AG09309 (cell line): ENCODE measurements at regions not wholly inside any gene's neighbourhood (a gene's known extent, or its start where the extent isn't known, plus 50 kb on each side); places are given as distances from the start of the nearest gene placed in this dataset.

Experiments used
- DNase-seq: peaks from one replicate; pipeline ENCODE4 v3.0.0-alpha.2; 2010; ENCODE audit warnings: low read depth
- H3K4me3 ChIP-seq: 2 replicates; pipeline ENCODE4 v1.5.1; 2011; ENCODE audit warnings: mild to moderate bottlenecking, low read depth, low read length, moderate library complexity; ENCODE audit not compliant: control insufficient read depth
- TF ChIP-seq, protein P1 (sequence below): IDR thresholded peaks from 2 replicates; pipeline ENCODE4 v1.5.1; 2011; ENCODE audit warnings: mild to moderate bottlenecking, low read depth, low read length, inconsistent platforms; ENCODE audit not compliant: insufficient read depth, control insufficient read depth; ENCODE audit errors: missing control alignments

- DNase-seq = no peak
- H3K4me3 ChIP-seq = no peak overlapping the region
- TF ChIP-seq, protein P1, sequence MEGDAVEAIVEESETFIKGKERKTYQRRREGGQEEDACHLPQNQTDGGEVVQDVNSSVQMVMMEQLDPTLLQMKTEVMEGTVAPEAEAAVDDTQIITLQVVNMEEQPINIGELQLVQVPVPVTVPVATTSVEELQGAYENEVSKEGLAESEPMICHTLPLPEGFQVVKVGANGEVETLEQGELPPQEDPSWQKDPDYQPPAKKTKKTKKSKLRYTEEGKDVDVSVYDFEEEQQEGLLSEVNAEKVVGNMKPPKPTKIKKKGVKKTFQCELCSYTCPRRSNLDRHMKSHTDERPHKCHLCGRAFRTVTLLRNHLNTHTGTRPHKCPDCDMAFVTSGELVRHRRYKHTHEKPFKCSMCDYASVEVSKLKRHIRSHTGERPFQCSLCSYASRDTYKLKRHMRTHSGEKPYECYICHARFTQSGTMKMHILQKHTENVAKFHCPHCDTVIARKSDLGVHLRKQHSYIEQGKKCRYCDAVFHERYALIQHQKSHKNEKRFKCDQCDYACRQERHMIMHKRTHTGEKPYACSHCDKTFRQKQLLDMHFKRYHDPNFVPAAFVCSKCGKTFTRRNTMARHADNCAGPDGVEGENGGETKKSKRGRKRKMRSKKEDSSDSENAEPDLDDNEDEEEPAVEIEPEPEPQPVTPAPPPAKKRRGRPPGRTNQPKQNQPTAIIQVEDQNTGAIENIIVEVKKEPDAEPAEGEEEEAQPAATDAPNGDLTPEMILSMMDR = no peak
These were observed 258.7 kb downstream of the RRAGC start for GRCh38 chr1:38600905-38601304.

DNA sequence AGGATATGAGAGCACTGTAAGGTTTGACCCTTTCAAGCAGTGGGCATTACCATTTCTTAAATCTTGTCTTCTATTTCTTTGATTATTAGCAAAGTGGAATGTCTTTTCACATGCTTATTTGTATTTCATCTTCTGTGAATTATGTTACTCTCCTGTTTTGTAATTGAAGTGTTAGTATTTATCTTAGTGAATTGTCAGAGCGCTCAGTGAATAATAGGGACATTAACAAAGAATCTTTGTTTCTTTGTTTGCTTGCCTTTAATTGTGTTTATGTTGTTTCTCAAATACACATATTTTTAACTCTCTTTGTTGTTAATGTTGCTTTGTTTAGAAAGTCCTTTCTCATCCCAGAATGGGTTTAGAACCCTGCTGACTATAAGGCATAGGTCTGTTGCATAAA, 259.3 kb downstream of the RRAGC start:
- no peak overlapping the region for H3K4me3 ChIP-seq
- no peak for DNase-seq
- TF ChIP-seq, protein P1 = no peak

- H3K4me3 ChIP-seq = no peak overlapping the region
- TF ChIP-seq, protein P1 = no peak
- no peak for DNase-seq
These were observed 261.5 kb downstream of the RRAGC start for GRCh38 chr1:38598118-38598517.

DNA sequence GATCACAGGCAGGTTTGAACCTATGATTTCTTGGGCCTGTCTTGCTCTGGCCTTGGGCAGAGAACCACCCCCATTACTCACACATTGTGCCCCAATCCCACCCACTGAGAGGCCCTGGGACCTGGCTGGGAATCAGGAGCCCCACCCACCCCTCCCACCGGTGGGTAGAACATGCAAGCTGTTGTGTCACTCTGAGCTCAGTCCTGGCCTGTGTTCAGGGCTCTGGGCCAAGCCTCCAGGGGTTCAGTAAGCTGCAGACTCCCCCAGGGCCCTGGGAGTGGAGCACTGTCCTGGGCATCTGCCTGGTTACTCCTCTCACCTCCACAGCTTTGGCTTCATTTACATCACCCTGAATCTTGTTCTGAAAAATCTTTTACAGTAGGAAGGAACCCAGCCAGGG, 270.5 kb downstream of the RRAGC start:
- DNase-seq = no peak
- TF ChIP-seq, protein P1 = no peak
- no peak overlapping the region for H3K4me3 ChIP-seq

DNA sequence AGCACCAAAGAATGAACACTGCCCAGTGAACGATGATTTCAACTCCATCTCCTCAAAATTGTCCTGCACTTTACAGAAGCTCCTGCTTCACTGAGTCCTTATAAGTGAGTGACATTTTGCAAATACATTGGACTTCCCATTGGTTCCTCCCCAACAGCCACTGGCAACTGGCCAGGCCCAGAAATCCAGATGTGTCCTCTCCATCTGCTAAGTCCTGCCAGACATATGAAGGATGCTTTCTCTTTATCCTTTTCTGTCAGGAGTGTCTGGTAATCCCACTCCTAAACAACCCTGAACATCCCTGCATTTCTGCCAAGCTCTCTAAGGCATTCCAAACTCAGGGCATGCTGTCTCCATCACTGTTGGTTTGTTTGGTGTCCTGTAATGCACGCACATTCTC, 271.8 kb downstream of the RRAGC start:
- DNase-seq = no peak
- H3K4me3 ChIP-seq = no peak overlapping the region
- TF ChIP-seq, protein P1 = no peak

- TF ChIP-seq, protein P1 = peak; percentile 85
- no peak for DNase-seq
- H3K4me3 ChIP-seq = no peak overlapping the region
These were observed 272.5 kb downstream of the RRAGC start for GRCh38 chr1:38586993-38587646.
